ENCODE measurements at regions not wholly inside any gene's neighbourhood (a gene's known extent, or its start where the extent isn't known, plus 50 kb on each side); places are given as distances from the start of the nearest gene placed in this dataset.

GRCh38 chr21:41055266-41055665, 112.7 kb upstream of the BACE2 start:
- no peak for TF ChIP-seq CTCF (IDR thresholded peaks at IDR 0.05; ENCODE audit: low read depth, low read length)
- no peak overlapping the region for H3K4me3 ChIP-seq (replicated peaks in 1 of 2; ENCODE audit: low read depth in 2 of 2, low read length in 2 of 2)
- no peak for DNase-seq (ENCODE audit: low read depth in 2 of 2)

- H3K4me3 ChIP-seq (replicated peaks in 1 of 2; ENCODE audit: low read depth in 2 of 2, low read length in 2 of 2): no peak overlapping the region
- TF ChIP-seq CTCF (IDR thresholded peaks at IDR 0.05; ENCODE audit: low read depth, low read length): no peak
- DNase-seq (ENCODE audit: low read depth in 2 of 2): no peak
These were observed 108.1 kb upstream of the BACE2 start for GRCh38 chr21:41059871-41060270.

GRCh38 chr21:41061701-41062100, 106.3 kb upstream of the BACE2 start:
- no peak overlapping the region for H3K4me3 ChIP-seq (replicated peaks in 1 of 2; ENCODE audit: low read depth in 2 of 2, low read length in 2 of 2)
- no peak for TF ChIP-seq CTCF (IDR thresholded peaks at IDR 0.05; ENCODE audit: low read depth, low read length)
- DNase-seq (ENCODE audit: low read depth in 2 of 2): no peak

- no peak for DNase-seq (ENCODE audit: low read depth in 2 of 2)
- no peak overlapping the region for H3K4me3 ChIP-seq (replicated peaks in 1 of 2; ENCODE audit: low read depth in 2 of 2, low read length in 2 of 2)
- TF ChIP-seq CTCF (IDR thresholded peaks at IDR 0.05; ENCODE audit: low read depth, low read length): no peak
These were observed 103.6 kb upstream of the BACE2 start for GRCh38 chr21:41064334-41064791.

GRCh38 chr21:41064951-41065350, 103.0 kb upstream of the BACE2 start:
- TF ChIP-seq CTCF (IDR thresholded peaks at IDR 0.05; ENCODE audit: low read depth, low read length): no peak
- DNase-seq (ENCODE audit: low read depth in 2 of 2): no peak
- H3K4me3 ChIP-seq (replicated peaks in 1 of 2; ENCODE audit: low read depth in 2 of 2, low read length in 2 of 2): no peak overlapping the region

GRCh38 chr21:41065539-41065938, 102.4 kb upstream of the BACE2 start:
- DNase-seq (ENCODE audit: low read depth in 2 of 2): no peak
- no peak overlapping the region for H3K4me3 ChIP-seq (replicated peaks in 1 of 2; ENCODE audit: low read depth in 2 of 2, low read length in 2 of 2)
- TF ChIP-seq CTCF (IDR thresholded peaks at IDR 0.05; ENCODE audit: low read depth, low read length): no peak

All from cardiac fibroblast (primary cell).